DND-41 (cell line): ENCODE measurements at regions not wholly inside any gene's neighbourhood (a gene's known extent, or its start where the extent isn't known, plus 50 kb on each side); places are given as distances from the start of the nearest gene placed in this dataset.

Experiments used
- ATAC-seq: fragments of 200-7000 bp; cut with Tn5 transposase; 3 replicates; pipeline ENCODE4 v1.9.1; 2021; ENCODE audit warnings: low read depth; ENCODE audit not compliant: insufficient read depth
- DNase-seq: peaks from one replicate; pipeline ENCODE4 v3.0.0-alpha.2; 2020
- H2AFZ ChIP-seq: 2 replicates; pipeline ENCODE4 v1.6.0; 2012; ENCODE audit warnings: low read depth, low read length
- H3K27ac ChIP-seq: 2 replicates; pipeline ENCODE4 v1.5.1; 2012; ENCODE audit warnings: low read length, inconsistent platforms
- H3K27me3 ChIP-seq: fragments of 200-600 bp; sonication (generic); 2 replicates; pipeline ENCODE4 v1.6.0; 2012; ENCODE audit warnings: low read length, mild to moderate bottlenecking, inconsistent platforms; ENCODE audit not compliant: insufficient read depth, poor library complexity
- H3K36me3 ChIP-seq: 2 replicates; pipeline ENCODE4 v1.5.1; 2012; ENCODE audit warnings: low read length, inconsistent platforms; ENCODE audit not compliant: insufficient read depth
- H3K4me1 ChIP-seq: 2 replicates; pipeline ENCODE4 v1.5.1; 2012; ENCODE audit warnings: mild to moderate bottlenecking, low read length; ENCODE audit not compliant: insufficient read depth
- H3K4me2 ChIP-seq: 2 replicates; pipeline ENCODE4 v1.6.0; 2012; ENCODE audit warnings: mild to moderate bottlenecking, moderate library complexity, low read length, inconsistent platforms; ENCODE audit not compliant: insufficient read depth
- H3K4me3 ChIP-seq, 2 experiments: fragments of 200-600 bp in 1 of 2; shearing (Covaris generic) in 1 of 2; 2 replicates each; pipeline ENCODE4 v1.5.1; 2012 to 2016; ENCODE audit warnings: inconsistent platforms in 2 of 2, low read length in 2 of 2, mild to moderate bottlenecking in 2 of 2, low read depth in 1 of 2, moderate library complexity in 1 of 2
- H3K79me2 ChIP-seq: 2 replicates; pipeline ENCODE4 v1.6.0; 2012; ENCODE audit warnings: low read length, inconsistent platforms; ENCODE audit not compliant: insufficient read depth
- H3K9ac ChIP-seq: 2 replicates; pipeline ENCODE4 v1.6.0; 2012; ENCODE audit warnings: low read depth, mild to moderate bottlenecking, inconsistent platforms, low read length, moderate library complexity
- H3K9me3 ChIP-seq: 2 replicates; pipeline ENCODE4 v1.5.1; 2012; ENCODE audit warnings: low read length, moderate library complexity, mild to moderate bottlenecking, inconsistent platforms; ENCODE audit not compliant: insufficient read depth, severe bottlenecking
- H4K20me1 ChIP-seq: 2 replicates; pipeline ENCODE4 v1.6.0; 2012; ENCODE audit warnings: low read length; ENCODE audit not compliant: insufficient read depth
- EZH2 ChIP-seq: IDR thresholded peaks from 3 replicates; pipeline ENCODE4 v1.6.1; 2012; ENCODE audit warnings: borderline replicate concordance, low read depth, mild to moderate bottlenecking, moderate library complexity, low read length, inconsistent platforms; ENCODE audit not compliant: severe bottlenecking
- TF ChIP-seq, protein P1 (sequence below): IDR thresholded peaks from 2 replicates; pipeline ENCODE4 v1.5.1; 2012; ENCODE audit warnings: borderline replicate concordance, low read length, moderate library complexity, mild to moderate bottlenecking; ENCODE audit not compliant: poor library complexity, severe bottlenecking; ENCODE audit errors: extremely low read depth

DNA sequence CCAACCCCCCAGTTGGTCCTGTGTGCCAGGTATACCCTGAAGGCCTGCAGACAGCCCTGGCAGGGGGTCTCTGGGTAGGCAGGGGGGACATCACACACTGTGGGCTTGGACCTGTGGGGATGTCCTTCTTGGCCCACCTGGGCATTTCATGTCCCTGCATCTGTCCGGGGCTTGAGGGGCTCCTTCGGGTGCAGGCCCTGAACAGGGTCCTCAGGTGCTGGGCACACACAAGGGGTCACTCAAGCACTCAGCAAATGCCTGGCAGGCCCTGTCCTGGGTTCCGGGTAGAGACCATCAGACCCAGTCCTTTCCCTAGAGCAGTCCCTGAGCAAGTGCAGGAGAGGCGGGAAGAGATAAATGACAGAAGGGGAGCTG, 70.5 kb upstream of the WNT11 start:
- ATAC-seq: no peak

DNA sequence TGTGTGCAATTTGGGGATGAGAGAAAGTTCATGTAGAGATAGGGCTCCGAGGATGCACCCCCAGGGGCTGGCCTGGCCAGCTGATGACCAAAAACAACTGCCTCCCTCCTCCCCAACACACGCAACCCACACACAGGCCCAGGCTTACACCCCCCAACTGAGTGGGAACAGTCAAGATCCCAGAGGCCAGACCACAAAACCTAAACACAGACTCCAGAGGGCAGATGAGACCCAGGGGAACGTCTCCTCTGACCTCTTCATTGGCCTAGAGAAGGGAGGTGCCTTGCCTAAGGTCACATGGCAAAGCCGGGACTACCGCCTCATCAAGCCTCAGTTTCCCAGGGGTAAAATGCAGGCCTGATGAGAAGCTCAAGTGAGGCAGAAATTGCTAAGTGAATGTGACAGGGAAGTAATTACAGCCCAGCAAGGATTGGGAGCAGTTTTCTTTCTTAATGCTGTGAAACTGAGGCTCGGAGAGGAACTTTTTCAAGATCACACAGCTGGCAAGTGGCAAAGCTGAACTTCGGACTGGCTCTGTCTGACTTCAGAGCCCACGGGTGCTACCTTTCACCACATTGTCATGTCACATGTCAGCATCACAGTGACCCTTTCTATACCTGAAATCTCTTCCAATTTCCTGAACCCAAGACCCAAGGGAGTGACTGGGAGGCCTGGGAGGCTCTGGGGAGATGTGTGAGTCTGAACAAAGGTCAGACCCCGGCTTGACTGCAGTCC, 69.9 kb upstream of the WNT11 start:
- no peak for ATAC-seq
- Histone ChIP-seq H4K20me1 (no peaks in the 10 kb centered on the region), H3K4me3 (no peak overlapping the region), H3K79me2 (no peaks in the 10 kb centered on the region), H2AFZ (no peak overlapping the region), H3K9me3 (peaks cover 6% of the 10 kb centered on the region), H3K4me2 (no peak overlapping the region), H3K4me1 (no peaks in the 10 kb centered on the region), H3K9ac (no peak overlapping the region), H3K36me3 (no peaks in the 10 kb centered on the region), H3K27me3 (no peaks in the 10 kb centered on the region), H3K27ac (no peak overlapping the region)
- no peak for TF ChIP-seq EZH2
- TF ChIP-seq, protein P1, sequence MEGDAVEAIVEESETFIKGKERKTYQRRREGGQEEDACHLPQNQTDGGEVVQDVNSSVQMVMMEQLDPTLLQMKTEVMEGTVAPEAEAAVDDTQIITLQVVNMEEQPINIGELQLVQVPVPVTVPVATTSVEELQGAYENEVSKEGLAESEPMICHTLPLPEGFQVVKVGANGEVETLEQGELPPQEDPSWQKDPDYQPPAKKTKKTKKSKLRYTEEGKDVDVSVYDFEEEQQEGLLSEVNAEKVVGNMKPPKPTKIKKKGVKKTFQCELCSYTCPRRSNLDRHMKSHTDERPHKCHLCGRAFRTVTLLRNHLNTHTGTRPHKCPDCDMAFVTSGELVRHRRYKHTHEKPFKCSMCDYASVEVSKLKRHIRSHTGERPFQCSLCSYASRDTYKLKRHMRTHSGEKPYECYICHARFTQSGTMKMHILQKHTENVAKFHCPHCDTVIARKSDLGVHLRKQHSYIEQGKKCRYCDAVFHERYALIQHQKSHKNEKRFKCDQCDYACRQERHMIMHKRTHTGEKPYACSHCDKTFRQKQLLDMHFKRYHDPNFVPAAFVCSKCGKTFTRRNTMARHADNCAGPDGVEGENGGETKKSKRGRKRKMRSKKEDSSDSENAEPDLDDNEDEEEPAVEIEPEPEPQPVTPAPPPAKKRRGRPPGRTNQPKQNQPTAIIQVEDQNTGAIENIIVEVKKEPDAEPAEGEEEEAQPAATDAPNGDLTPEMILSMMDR: no peak
- DNase-seq: no peak

More for the DNA sequence above, 70.5 kb upstream of the WNT11 start:
- Histone ChIP-seq H3K27ac (no peak overlapping the region), H3K79me2 (no peaks in the 10 kb centered on the region), H3K4me2 (no peak overlapping the region), H4K20me1 (no peaks in the 10 kb centered on the region), H2AFZ (no peak overlapping the region), H3K4me3 (no peak overlapping the region), H3K9me3 (peaks cover 6% of the 10 kb centered on the region), H3K4me1 (no peaks in the 10 kb centered on the region), H3K27me3 (no peaks in the 10 kb centered on the region), H3K9ac (no peak overlapping the region), H3K36me3 (no peaks in the 10 kb centered on the region)
- TF ChIP-seq EZH2: no peak
- TF ChIP-seq, protein P1: no peak
- DNase-seq: no peak

DNA sequence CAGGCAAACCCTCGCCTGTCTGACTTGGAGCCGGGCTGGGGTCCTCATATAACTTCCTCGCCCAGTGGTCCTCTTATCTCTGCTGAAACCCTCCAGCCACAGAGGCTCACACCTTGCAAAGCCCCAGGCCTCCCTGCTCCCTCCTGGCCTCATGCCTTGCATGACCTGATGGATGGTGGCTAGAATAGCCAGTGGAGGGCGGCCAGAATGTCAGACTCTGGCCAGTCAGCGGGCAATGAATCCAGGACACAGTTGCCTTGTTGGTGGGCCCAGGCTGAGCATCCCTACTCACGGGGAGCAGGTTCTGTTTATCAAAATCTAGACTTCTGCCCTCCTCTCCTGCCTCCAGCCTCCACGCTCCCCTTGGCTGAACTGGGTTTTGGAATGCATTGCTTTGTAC, 69.1 kb upstream of the WNT11 start:
- TF ChIP-seq EZH2: no peak
- TF ChIP-seq, protein P1: no peak
- ATAC-seq (no peak), DNase-seq (no peak)
- no peak overlapping the region for H3K4me2 ChIP-seq
- H3K9me3 ChIP-seq: peaks cover 6% of the 10 kb centered on the region
- H3K27ac ChIP-seq: no peak overlapping the region
- no peaks in the 10 kb centered on the region for H3K4me1 ChIP-seq
- no peak overlapping the region for H3K9ac ChIP-seq
- H4K20me1 ChIP-seq: no peaks in the 10 kb centered on the region
- no peaks in the 10 kb centered on the region for H3K36me3 ChIP-seq
- no peaks in the 10 kb centered on the region for H3K79me2 ChIP-seq
- no peak overlapping the region for H3K4me3 ChIP-seq
- H2AFZ ChIP-seq: no peak overlapping the region
- no peaks in the 10 kb centered on the region for H3K27me3 ChIP-seq
